ENCODE measurements at regions not wholly inside any gene's neighbourhood (a gene's known extent, or its start where the extent isn't known, plus 50 kb on each side); places are given as distances from the start of the nearest gene placed in this dataset.
A peak's percentile ranks its signal among the peaks of the same experiment; 100 is the strongest.

- no peak for DNase-seq (ENCODE audit: low read depth)
Observed at GRCh38 chr18:51399491-51400122, 202.1 kb upstream of the MEX3C start.

GRCh38 chr18:51400721-51401120 is 203.2 kb upstream of the MEX3C start:
- DNase-seq (ENCODE audit: low read depth): no peak

DNA sequence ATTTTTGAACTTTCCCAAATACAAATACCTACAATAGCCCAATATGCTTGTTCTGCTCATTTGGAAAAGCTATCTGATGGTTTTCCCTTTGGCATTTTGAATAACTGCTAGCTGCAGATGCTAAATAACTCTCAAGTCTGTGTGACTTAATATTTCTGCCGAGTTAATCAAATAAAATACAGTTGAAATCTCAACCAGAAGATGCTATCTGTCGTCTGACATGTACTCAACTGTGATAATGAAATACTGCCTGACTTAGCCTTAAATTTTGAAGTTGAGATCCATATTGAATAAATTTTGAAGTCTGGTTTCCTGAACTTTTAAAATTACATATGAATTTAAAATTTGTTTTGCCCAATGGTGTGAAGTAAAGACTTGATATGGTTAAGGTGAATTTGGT is 204.4 kb upstream of the MEX3C start:
- no peak for DNase-seq (ENCODE audit: low read depth)

DNA sequence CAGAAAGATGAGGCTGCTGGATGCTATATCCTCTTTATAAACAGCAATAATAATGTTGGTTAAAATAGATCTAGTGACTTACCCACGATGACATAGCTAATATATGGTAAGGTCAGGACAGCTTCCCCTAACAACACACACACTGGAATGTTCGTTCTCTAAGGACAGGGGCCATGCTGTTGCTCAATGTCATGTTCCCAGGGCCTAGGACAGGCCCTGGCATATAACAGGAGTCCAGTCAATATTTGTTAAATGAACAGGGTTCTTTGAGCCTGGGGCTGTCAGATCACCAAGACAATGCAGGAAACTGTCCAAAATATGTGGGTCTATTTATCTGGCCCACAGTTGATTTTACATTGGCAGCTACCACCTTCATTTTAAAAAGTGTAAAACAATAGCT is 207.1 kb upstream of the MEX3C start:
- no peak for DNase-seq (ENCODE audit: low read depth)

DNA sequence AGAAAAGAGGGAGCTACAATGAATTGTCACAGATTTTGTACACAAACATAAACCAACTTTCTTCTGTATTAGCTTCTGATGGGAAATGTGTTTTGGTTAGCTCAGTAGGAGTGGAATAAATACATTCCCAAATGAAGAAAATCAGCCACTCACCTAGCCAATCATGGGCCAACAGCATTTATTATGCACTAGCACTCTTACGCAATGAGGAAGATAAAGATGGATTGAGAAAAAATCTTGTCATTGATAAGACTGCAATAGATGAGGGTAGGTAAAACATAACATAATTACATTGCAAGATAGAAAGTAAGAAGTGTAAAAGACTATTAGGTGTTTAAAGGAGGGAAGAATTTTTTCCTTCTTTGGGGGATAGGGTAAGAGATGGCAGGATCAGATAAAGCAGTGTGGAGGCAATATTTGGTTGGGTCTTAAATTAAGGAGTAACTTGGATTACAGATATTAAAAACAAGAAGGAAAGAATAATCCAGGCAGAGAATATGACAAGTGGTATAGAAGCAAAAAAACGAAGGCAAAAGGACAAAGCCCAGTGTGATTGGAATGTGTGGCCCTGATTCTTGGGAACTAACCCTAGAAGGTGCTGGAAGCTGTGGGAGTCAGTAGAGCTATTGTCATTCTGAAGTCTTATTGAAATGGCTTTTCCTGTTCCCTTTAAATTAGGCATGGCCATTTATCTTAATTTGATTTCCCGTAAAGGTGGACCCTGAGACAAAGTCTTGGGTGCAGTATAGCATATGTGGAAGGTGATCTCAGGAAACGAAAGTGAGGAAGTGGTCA is 208.4 kb upstream of the MEX3C start:
- no peak for DNase-seq (ENCODE audit: low read depth)

- no peak for DNase-seq (ENCODE audit: low read depth)
Observed at GRCh38 chr18:51417643-51418483, 220.4 kb upstream of the MEX3C start.

GRCh38 chr18:51425475-51425874 is 228.0 kb upstream of the MEX3C start:
- no peak for DNase-seq (ENCODE audit: low read depth)

- no peak for DNase-seq (ENCODE audit: low read depth)
Observed at GRCh38 chr18:51425889-51426288, 228.4 kb upstream of the MEX3C start.

DNA sequence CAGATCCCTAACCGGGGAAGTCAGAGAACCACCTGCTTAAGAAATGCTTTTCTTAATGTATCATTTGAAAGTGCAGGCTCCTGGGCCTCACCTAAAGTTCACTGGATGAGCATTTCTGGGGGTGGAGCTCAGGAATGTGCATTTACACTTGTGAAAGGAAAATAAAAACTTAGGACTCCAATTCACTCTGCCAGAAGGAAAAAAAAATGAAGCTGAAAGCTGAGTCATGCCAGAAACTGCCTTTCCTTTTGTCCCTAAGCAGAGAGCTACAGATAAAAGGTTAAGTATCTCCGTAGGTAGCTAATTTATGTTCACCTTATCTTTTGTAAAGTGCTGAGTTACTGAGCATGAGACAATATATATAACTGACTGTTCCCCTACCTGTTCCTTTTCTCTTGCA is 229.5 kb upstream of the MEX3C start:
- no peak for DNase-seq (ENCODE audit: low read depth)

DNA sequence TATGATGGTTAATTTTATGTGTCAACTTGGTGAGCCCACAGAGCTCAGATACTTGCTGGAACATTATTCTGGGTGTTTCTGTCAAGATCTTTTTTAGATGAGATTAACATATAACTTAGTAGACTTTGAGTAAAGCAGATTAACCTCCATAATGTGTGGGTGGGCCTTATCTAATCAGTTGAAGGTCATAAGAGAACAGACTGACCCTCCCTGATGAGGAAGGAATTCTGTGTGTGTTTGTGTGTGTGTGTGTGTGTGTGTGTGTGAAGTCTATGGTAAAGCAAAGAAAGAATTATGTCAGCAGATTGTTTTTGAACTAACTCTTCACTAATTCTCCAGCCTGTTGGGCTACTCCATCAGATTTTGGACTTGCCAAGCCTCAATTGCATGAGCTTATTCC is 232.2 kb upstream of the MEX3C start:
- DNase-seq (ENCODE audit: low read depth): no peak

GRCh38 chr18:51430538-51430937 is 233.1 kb upstream of the MEX3C start:
- DNase-seq (ENCODE audit: low read depth): no peak

- no peak for DNase-seq (ENCODE audit: low read depth)
Observed at GRCh38 chr18:51433296-51433695, 235.8 kb upstream of the MEX3C start.

DNA sequence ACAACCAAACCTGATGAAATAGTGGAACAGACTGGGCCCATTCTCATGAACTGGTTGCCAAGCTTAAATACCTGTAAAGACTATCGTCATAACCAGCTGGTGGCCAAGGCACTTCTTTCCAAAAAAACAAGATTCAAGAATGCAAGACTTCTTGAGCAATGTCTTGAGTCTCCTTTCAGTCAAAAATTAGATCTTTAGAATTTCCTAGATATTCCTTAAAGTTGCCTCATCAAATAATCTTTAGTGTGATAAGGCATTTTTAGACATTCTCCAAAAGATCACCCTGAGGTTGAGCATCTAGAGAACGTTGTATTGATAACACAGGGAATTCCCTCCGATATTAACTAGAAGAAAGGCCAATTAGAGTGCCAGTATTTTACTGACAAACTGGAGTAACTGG is 236.4 kb upstream of the MEX3C start:
- no peak for DNase-seq (ENCODE audit: low read depth)

- DNase-seq (ENCODE audit: low read depth): peak; percentile 18
Observed at GRCh38 chr18:51437280-51438271, 240.1 kb upstream of the MEX3C start.

GRCh38 chr18:51438797-51439350 is 241.4 kb upstream of the MEX3C start:
- no peak for DNase-seq (ENCODE audit: low read depth)

DNA sequence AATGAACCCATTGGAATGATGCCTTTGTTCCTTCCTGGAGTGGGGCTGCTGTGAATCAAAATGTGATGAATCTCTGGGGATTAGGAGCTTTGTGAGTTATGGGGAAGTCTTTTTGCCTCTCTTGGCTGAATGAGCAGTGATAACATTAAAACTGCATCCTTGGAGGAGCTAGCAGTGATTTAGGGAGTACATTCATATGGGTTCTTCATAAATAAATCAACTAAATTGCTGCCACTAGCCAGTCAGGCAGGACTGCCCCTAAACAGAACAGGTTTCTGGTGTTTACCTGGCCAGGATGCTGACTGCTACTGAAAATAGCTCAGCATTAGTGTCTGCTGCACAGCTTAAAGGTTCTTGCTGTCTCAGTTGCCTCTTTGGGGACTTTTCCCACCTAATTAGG is 244.5 kb upstream of the MEX3C start:
- DNase-seq (ENCODE audit: low read depth): no peak

DNA sequence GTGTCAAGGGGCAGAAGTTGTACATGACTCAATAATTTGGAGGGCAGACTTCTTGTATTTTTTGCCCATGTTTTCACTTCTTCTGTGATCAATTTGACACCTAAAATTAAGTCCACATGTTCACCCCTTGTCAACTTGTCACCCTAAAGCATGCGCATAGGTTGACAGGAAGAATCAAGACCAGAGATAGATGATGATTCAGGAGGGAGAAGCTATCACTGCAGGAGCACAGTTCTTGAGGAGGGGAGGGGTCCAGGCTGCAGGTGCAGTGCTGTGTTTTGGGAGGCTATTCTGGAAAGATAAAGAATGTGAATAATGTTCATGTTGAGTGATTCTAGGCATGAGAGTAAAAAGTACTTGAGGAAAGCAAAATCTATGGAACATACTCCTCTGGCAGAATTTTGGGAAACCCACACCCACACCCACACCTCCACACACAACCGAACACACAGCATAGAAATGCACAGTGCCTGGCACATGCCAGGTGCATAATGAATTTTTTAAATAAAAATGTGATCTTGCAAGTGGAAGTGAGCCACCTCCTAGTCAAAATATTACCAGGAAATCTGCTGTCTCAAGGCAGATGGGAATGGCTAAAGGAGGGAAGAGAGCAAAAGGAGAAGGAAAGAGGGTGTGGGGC is 249.2 kb upstream of the MEX3C start:
- no peak for DNase-seq (ENCODE audit: low read depth)

- DNase-seq (ENCODE audit: low read depth): no peak
Observed at GRCh38 chr18:51447351-51448342, 250.2 kb upstream of the MEX3C start.

GRCh38 chr18:51448949-51449348 is 251.5 kb upstream of the MEX3C start:
- DNase-seq (ENCODE audit: low read depth): no peak

DNA sequence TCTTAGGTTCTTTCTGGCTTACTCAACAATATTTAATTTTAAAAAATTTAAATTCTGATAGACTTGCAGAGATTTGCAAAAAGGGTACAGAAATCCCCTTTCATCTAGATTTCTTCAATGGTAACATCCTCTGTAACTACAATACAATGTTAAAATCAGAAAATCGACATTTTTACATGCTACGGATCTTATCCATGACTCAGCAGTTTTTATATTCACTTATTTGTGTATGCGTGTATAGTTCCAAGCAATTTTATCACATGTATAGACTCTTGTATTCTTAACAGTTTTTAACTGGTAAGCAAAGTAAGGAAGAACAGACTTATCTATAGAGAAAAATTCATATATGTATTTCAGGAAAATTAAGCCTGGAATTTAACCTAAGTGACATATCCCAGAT is 256.1 kb upstream of the MEX3C start:
- DNase-seq (ENCODE audit: low read depth): no peak
